K562 (cell line): ENCODE measurements at regions not wholly inside any gene's neighbourhood (a gene's known extent, or its start where the extent isn't known, plus 50 kb on each side); places are given as distances from the start of the nearest gene placed in this dataset.

Source experiments
- ATAC-seq: fragments of 200-7000 bp; cut with Tn5 transposase; 3 replicates; pipeline ENCODE4 v1.9.1; 2020; ENCODE audit warnings: moderate library complexity
- BruUV-seq: library from RNA; stranded (reverse); fragments of 400-500 nt; replicated peaks from 2 replicates; lab custom pipeline; 2021; lab: Mats Ljungman, UMichigan
- CTCF ChIA-PET: fragments of 300-600 bp; formaldehyde crosslinking; extraction: SDS; loops from one replicate; lab custom pipeline; 2021; ENCODE audit warnings: low intra/inter-chr PET ratio; lab: Yijun Ruan, JAX
- POLR2A ChIA-PET: fragments of 300-600, 350-650 bp; sonication (Branson Sonifier 250); formaldehyde crosslinking; extraction: SDS; loops from one replicate; lab custom pipeline; 2021; ENCODE audit warnings: antibody characterized with exemption, inconsistent platforms; lab: Yijun Ruan, JAX
- DNase-seq, 4 experiments: peaks; one replicate each; pipeline versions ENCODE4 v3.0.0 to v3.0.0-alpha.2; 2011 to 2018; ENCODE audit warnings: low spot score in 3 of 4, mixed read lengths in 3 of 4; ENCODE audit errors: extremely low read depth in 1 of 4
- FAIRE-seq: peaks from 2 replicates; lab custom pipeline; 2011; peaks lifted over from hg19 to GRCh38; lab: Jason Lieb, UNC
- H2AFZ ChIP-seq: 2 replicates; pipeline ENCODE4 v1.6.0; 2011; ENCODE audit warnings: low read depth, low read length, control low read depth, inconsistent platforms
- H3K27ac ChIP-seq: fragments of 200-600 bp; 3 replicates; pipeline ENCODE4 v1.8.0; 2011; ENCODE audit warnings: low read depth, mild to moderate bottlenecking, control low read depth, inconsistent platforms, low read length, moderate library complexity, mixed read lengths; ENCODE audit errors: extremely low read depth
- H3K27me3 ChIP-seq, 2 experiments: fragments of 300-600 bp in 1 of 2; 2 replicates in 1 of 2; 3 replicates in 1 of 2; pipeline versions ENCODE4 v1.6.0 to v1.8.0; 2011; ENCODE audit warnings: inconsistent platforms in 2 of 2, low read length in 2 of 2, mild to moderate bottlenecking in 1 of 2, mixed read lengths in 1 of 2, moderate library complexity in 1 of 2; ENCODE audit not compliant: control insufficient read depth in 2 of 2, insufficient read depth in 2 of 2
- H3K36me3 ChIP-seq: fragments of 300-600 bp; 3 replicates; pipeline ENCODE4 v1.8.0; 2011; ENCODE audit warnings: mild to moderate bottlenecking, low read length, inconsistent platforms; ENCODE audit not compliant: control insufficient read depth, insufficient read depth
- H3K4me1 ChIP-seq, 2 experiments: fragments of 200-600 bp in 1 of 2; replicated peaks in 1 of 2; 2 replicates in 1 of 2; 3 replicates in 1 of 2; pipeline versions ENCODE4 v1.5.1 to v1.8.0; 2011; ENCODE audit warnings: inconsistent platforms in 2 of 2, low read length in 2 of 2, mild to moderate bottlenecking in 1 of 2, mixed read lengths in 1 of 2, moderate library complexity in 1 of 2; ENCODE audit not compliant: control insufficient read depth in 2 of 2, insufficient read depth in 2 of 2
- H3K4me2 ChIP-seq: 2 replicates; pipeline ENCODE4 v1.6.1; 2011; ENCODE audit warnings: low read length, control low read depth, inconsistent platforms, mixed read lengths; ENCODE audit not compliant: insufficient read depth
- H3K4me3 ChIP-seq: fragments of 200-600 bp; sonication (generic), shearing (Covaris generic); 2 replicates; pipeline ENCODE4 v1.5.1; 2016; ENCODE audit warnings: control low read depth, inconsistent platforms
- H3K79me2 ChIP-seq: fragments of 200-600 bp; 3 replicates; pipeline ENCODE4 v1.8.0; 2011; ENCODE audit warnings: low read length, inconsistent platforms; ENCODE audit not compliant: control insufficient read depth, insufficient read depth
- H3K9ac ChIP-seq, 2 experiments: 2 replicates each; pipeline versions ENCODE4 v1.6.0 to v1.6.1; 2011; ENCODE audit warnings: low read depth in 2 of 2, low read length in 2 of 2, control low read depth in 1 of 2, inconsistent platforms in 1 of 2, mild to moderate bottlenecking in 1 of 2, mixed read lengths in 1 of 2; ENCODE audit not compliant: insufficient read depth in 1 of 2
- H3K9me1 ChIP-seq: one replicate; pipeline ENCODE4 v1.6.0; 2011; ENCODE audit warnings: inconsistent platforms, mild to moderate bottlenecking, low read length, moderate library complexity; ENCODE audit not compliant: control insufficient read depth, insufficient read depth
- H3K9me3 ChIP-seq: replicated peaks from 2 replicates; pipeline ENCODE4 v1.5.1; 2011; ENCODE audit warnings: low read depth, low read length, inconsistent platforms; ENCODE audit not compliant: control insufficient read depth, insufficient read depth
- H4K20me1 ChIP-seq: replicated peaks from 2 replicates; pipeline ENCODE4 v1.6.1; 2011; ENCODE audit warnings: low read length, inconsistent platforms, mixed read lengths; ENCODE audit not compliant: control insufficient read depth, insufficient read depth
- MAFF ChIP-seq: IDR thresholded peaks from 2 replicates; pipeline ENCODE4 v1.6.1; 2012; ENCODE audit warnings: low read length, improper control_type of control experiment
- MAFK ChIP-seq: IDR thresholded peaks from 2 replicates; pipeline ENCODE4 v1.6.1; 2011; ENCODE audit warnings: low read length, improper control_type of control experiment
- MCM2 ChIP-seq: fragments of 450-650 bp; IDR thresholded peaks from 2 replicates; pipeline ENCODE4 v1.6.1; 2017; ENCODE audit warnings: low read depth, mild to moderate bottlenecking
- PHTF2 ChIP-seq: fragments of 250-450 bp; sonication (Bioruptor Pico); IDR thresholded peaks from 2 replicates; pipeline ENCODE4 v1.5.0; 2021; ENCODE audit warnings: mild to moderate bottlenecking
- RB1 ChIP-seq: fragments of 450-650 bp; IDR thresholded peaks from 2 replicates; pipeline ENCODE4 v1.6.1; 2017; ENCODE audit warnings: low read depth, mild to moderate bottlenecking
- TCF7L2 ChIP-seq: fragments of 150-350 bp; IDR thresholded peaks from 2 replicates; pipeline ENCODE4 v1.6.1; 2016; ENCODE audit warnings: low read depth, mild to moderate bottlenecking, low read length, moderate library complexity
- TEAD2 ChIP-seq: fragments of 450-650 bp; IDR thresholded peaks from 2 replicates; pipeline ENCODE4 v1.6.1; 2016; ENCODE audit warnings: missing genetic modification characterization, control low read depth, missing compliant biosample characterization
- TRIM24 ChIP-seq, 2 experiments: fragments of 450-650 bp; IDR thresholded peaks; 2 replicates each; pipeline ENCODE4 v1.6.1; 2016
- XRCC4 ChIP-seq: IDR thresholded peaks from one replicate; pipeline ENCODE4 v1.6.1; 2011; ENCODE audit not compliant: insufficient read depth, insufficient read length; ENCODE audit errors: extremely low read depth
- ZNF41 ChIP-seq: fragments of 250-450 bp; sonication (Bioruptor Pico); conservative IDR thresholded peaks from 2 replicates; pipeline ENCODE4 v1.4.0; 2020; ENCODE audit warnings: mild to moderate bottlenecking
- ZSCAN29 ChIP-seq: fragments of 450-650 bp; IDR thresholded peaks from 2 replicates; pipeline ENCODE4 v1.6.1; 2017
- WGBS: fragments of 100-300 bp; shearing (Covaris generic); methylation state at CpG from one replicate; pipeline ENCODE4 v1.1.6; 2016; ENCODE audit warnings: low coverage, mixed read lengths; ENCODE audit not compliant: insufficient coverage; ENCODE audit errors: missing lambda C conversion rate; 5-methylcytosine and 5-hydroxymethylcytosine counted together
- in situ Hi-C: fragments of 300-500 bp; cut with MboI; formaldehyde crosslinking; loops from 4 replicates; pipeline ENCODE4 v1.15.0; 2018; ENCODE audit warnings: inconsistent platforms, mixed read lengths
- intact Hi-C: fragments of 100-400 bp; cut with micrococcal nuclease; formaldehyde crosslinking; loops from 2 replicates; pipeline ENCODE4 v1.14.2; 2022
- TF ChIP-seq, protein P1 (sequence below): fragments of 250-450 bp; sonication (Bioruptor Pico); IDR thresholded peaks from 2 replicates; pipeline ENCODE4 v1.8.0; 2022; ENCODE audit warnings: moderate library complexity, mild to moderate bottlenecking, inconsistent platforms
- TF ChIP-seq, protein P2 (sequence below): fragments of 250-450 bp; sonication (Bioruptor Pico); IDR thresholded peaks from 2 replicates; pipeline ENCODE4 v1.5.1; 2021; ENCODE audit warnings: mild to moderate bottlenecking
- TF ChIP-seq, protein P3 (sequence below): fragments of 450-650 bp; IDR thresholded peaks from 2 replicates; pipeline ENCODE4 v1.6.1; 2016

DNA sequence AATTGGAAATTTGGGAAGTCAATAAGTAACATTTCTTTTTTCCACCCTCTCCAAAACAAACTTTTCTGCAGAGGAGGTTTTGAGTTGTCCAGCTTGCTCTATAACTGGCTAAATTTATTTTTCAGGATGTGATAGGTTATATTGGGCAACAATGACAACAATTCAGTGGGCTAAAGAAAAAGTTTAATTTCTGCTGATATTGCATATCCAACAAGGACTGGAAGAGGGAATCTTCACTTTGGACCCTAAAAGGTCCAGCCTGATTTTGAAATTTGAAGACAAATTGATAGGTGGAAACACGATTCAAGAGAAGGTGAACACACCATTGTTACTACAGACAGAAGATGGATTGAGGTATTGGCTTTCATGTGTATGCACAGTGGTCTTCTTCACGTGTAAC, 393.1 kb downstream of the BRINP1 start:
- CTCF ChIA-PET = no interaction called here
- 0% methylated on average over 2 of the region's 2 CpGs for WGBS
- Histone ChIP-seq H3K9me3 (no peaks in the 10 kb centered on the region), H3K27me3 (no peaks in the 10 kb centered on the region), H2AFZ (no peak overlapping the region), H3K79me2 (no peaks in the 10 kb centered on the region), H3K9ac (no peak overlapping the region), H3K4me1 (no peaks in the 10 kb centered on the region), H3K27ac (no peak overlapping the region), H4K20me1 (no peaks in the 10 kb centered on the region), H3K36me3 (no peaks in the 10 kb centered on the region), H3K9me1 (no peaks in the 10 kb centered on the region), H3K4me2 (no peak overlapping the region), H3K4me3 (no peak overlapping the region)
- no peak for DNase-seq
- TF ChIP-seq, protein P1, sequence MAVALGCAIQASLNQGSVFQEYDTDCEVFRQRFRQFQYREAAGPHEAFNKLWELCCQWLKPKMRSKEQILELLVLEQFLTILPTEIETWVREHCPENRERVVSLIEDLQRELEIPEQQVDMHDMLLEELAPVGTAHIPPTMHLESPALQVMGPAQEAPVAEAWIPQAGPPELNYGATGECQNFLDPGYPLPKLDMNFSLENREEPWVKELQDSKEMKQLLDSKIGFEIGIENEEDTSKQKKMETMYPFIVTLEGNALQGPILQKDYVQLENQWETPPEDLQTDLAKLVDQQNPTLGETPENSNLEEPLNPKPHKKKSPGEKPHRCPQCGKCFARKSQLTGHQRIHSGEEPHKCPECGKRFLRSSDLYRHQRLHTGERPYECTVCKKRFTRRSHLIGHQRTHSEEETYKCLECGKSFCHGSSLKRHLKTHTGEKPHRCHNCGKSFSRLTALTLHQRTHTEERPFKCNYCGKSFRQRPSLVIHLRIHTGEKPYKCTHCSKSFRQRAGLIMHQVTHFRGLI (CRISPR knock-in tag) = no peak
- no peak for TF ChIP-seq XRCC4
- TF ChIP-seq MAFF = 0 out of 2 replicates have a peak, but pooled peaks have one; percentile 29
- no peak for TF ChIP-seq ZNF41 (CRISPR knock-in tag)
- no peak for TF ChIP-seq TCF7L2
- TF ChIP-seq, protein P2, sequence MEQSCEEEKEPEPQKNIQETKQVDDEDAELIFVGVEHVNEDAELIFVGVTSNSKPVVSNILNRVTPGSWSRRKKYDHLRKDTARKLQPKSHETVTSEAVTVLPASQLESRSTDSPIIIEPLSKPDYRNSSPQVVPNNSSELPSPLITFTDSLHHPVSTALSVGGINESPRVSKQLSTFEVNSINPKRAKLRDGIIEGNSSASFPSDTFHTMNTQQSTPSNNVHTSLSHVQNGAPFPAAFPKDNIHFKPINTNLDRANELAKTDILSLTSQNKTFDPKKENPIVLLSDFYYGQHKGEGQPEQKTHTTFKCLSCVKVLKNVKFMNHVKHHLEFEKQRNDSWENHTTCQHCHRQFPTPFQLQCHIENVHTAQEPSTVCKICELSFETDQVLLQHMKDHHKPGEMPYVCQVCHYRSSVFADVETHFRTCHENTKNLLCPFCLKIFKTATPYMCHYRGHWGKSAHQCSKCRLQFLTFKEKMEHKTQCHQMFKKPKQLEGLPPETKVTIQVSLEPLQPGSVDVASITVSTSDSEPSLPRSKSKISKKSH = no peak
- TF ChIP-seq, protein P3, sequence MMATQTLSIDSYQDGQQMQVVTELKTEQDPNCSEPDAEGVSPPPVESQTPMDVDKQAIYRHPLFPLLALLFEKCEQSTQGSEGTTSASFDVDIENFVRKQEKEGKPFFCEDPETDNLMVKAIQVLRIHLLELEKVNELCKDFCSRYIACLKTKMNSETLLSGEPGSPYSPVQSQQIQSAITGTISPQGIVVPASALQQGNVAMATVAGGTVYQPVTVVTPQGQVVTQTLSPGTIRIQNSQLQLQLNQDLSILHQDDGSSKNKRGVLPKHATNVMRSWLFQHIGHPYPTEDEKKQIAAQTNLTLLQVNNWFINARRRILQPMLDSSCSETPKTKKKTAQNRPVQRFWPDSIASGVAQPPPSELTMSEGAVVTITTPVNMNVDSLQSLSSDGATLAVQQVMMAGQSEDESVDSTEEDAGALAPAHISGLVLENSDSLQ = no peak
- no peak for TF ChIP-seq TRIM24 (IDR thresholded peaks at IDR 0.05)
- TF ChIP-seq MCM2 = no peak
- no peak for TF ChIP-seq TEAD2
- TF ChIP-seq PHTF2 (CRISPR knock-in tag) = no peak
- no peak for TF ChIP-seq RB1
- TF ChIP-seq ZSCAN29 = no peak
- 0 out of 2 replicates have a peak, but pooled peaks have one; percentile 6 for TF ChIP-seq MAFK
- in situ Hi-C loops = no loop called here
- ATAC-seq = no peak
- intact Hi-C loops = no loop called here
- BruUV-seq = no TSS peak
- POLR2A ChIA-PET = no interaction called here
- FAIRE-seq = no peak
